ENCODE measurements at regions not wholly inside any gene's neighbourhood (a gene's known extent, or its start where the extent isn't known, plus 50 kb on each side); places are given as distances from the start of the nearest gene placed in this dataset.

- no peak for DNase-seq
Measured at GRCh38 chr16:6106061-6106460, 1008.5 kb upstream of the EEF2KMT start.

- DNase-seq, result no peak
Measured at GRCh38 chr16:6105115-6105514, 1007.5 kb upstream of the EEF2KMT start.

GRCh38 chr16:6104428-6104827 lies 1006.8 kb upstream of the EEF2KMT start:
- no peak for DNase-seq

- no peak for DNase-seq
Measured at GRCh38 chr16:6103561-6103960, 1006.0 kb upstream of the EEF2KMT start.

- no peak for DNase-seq
Measured at GRCh38 chr16:6099102-6099501, 1001.5 kb upstream of the EEF2KMT start.

- no peak for DNase-seq
Measured at GRCh38 chr16:6096931-6097670, 999.5 kb upstream of the EEF2KMT start.

GRCh38 chr16:6095414-6095813 lies 997.8 kb upstream of the EEF2KMT start:
- no peak for DNase-seq

- DNase-seq, result no peak
Measured at GRCh38 chr16:6091021-6091420, 993.4 kb upstream of the EEF2KMT start.

GRCh38 chr16:6081320-6081976 lies 983.9 kb upstream of the EEF2KMT start:
- no peak for DNase-seq

- no peak for DNase-seq
Measured at GRCh38 chr16:6076631-6077030, 979.0 kb upstream of the EEF2KMT start.

GRCh38 chr16:6068063-6068462 lies 970.5 kb upstream of the EEF2KMT start:
- DNase-seq, result no peak

- no peak for DNase-seq
Measured at GRCh38 chr16:6066652-6067051, 969.1 kb upstream of the EEF2KMT start.

GRCh38 chr16:6063526-6063925 lies 965.9 kb upstream of the EEF2KMT start:
- no peak for DNase-seq

GRCh38 chr16:6059671-6060070 lies 962.1 kb upstream of the EEF2KMT start:
- no peak for DNase-seq

GRCh38 chr16:6057821-6058220 lies 960.2 kb upstream of the EEF2KMT start:
- no peak for DNase-seq

- no peak for DNase-seq
Measured at GRCh38 chr16:6048017-6048416, 950.4 kb upstream of the EEF2KMT start.

GRCh38 chr16:6047325-6047724 lies 949.7 kb upstream of the EEF2KMT start:
- no peak for DNase-seq

- no peak for DNase-seq
Measured at GRCh38 chr16:6038941-6039645, 941.5 kb upstream of the EEF2KMT start.

- no peak for DNase-seq
Measured at GRCh38 chr16:6035161-6035560, 937.6 kb upstream of the EEF2KMT start.

- DNase-seq, result no peak
Measured at GRCh38 chr16:6034511-6034910, 936.9 kb upstream of the EEF2KMT start.

GRCh38 chr16:6032438-6032837 lies 934.8 kb upstream of the EEF2KMT start:
- no peak for DNase-seq

- no peak for DNase-seq
Measured at GRCh38 chr16:6031567-6031966, 934.0 kb upstream of the EEF2KMT start.

- DNase-seq, result no peak
Measured at GRCh38 chr16:6031102-6031501, 933.5 kb upstream of the EEF2KMT start.

GRCh38 chr16:6027733-6028132 lies 930.1 kb upstream of the EEF2KMT start:
- no peak for DNase-seq
